AG04450 (cell line): ENCODE measurements at regions not wholly inside any gene's neighbourhood (a gene's known extent, or its start where the extent isn't known, plus 50 kb on each side); places are given as distances from the start of the nearest gene placed in this dataset.

Experiments
- CTCF ChIA-PET: fragments of 300-600, 350-600 bp; formaldehyde crosslinking; extraction: SDS; loops from one replicate; lab custom pipeline; 2022; ENCODE audit warnings: antibody characterized with exemption, inconsistent platforms; lab: Charles Lee
- POLR2A ChIA-PET: fragments of 350-600 bp; formaldehyde crosslinking; extraction: SDS; loops from one replicate; lab custom pipeline; 2021; ENCODE audit warnings: antibody characterized with exemption, inconsistent platforms; lab: Yijun Ruan, JAX
- DNase-seq: peaks from one replicate; pipeline ENCODE4 v3.0.0-alpha.2; 2011; ENCODE audit warnings: low read depth, low spot score
- H3K27ac ChIP-seq: one replicate; pipeline ENCODE4 v1.5.1; 2012; ENCODE audit warnings: low read depth, low read length, control low read depth
- H3K27me3 ChIP-seq: one replicate; pipeline ENCODE4 v1.6.0; 2012; ENCODE audit warnings: low read length; ENCODE audit not compliant: control insufficient read depth, insufficient read depth
- H3K4me3 ChIP-seq: 2 replicates; pipeline ENCODE4 v1.5.1; 2011; ENCODE audit warnings: mild to moderate bottlenecking, low read depth, low read length, control low read depth
- H3K9me3 ChIP-seq: 2 replicates; pipeline ENCODE4 v1.5.1; 2012; ENCODE audit warnings: low read length; ENCODE audit not compliant: control insufficient read depth, insufficient read depth
- CTCF ChIP-seq: IDR thresholded peaks from 2 replicates; pipeline ENCODE4 v1.5.1; 2011; ENCODE audit warnings: low read depth, low read length, control low read depth, inconsistent platforms

GRCh38 chr18:67432806-67433205, 83.7 kb downstream of the DSEL start:
- Histone ChIP-seq H3K4me3 (no peak overlapping the region), H3K9me3 (peaks cover 3% of the 10 kb centered on the region; the same call in 1 of the 2 replicates), H3K27me3 (no peaks in the 10 kb centered on the region), H3K27ac (no peak overlapping the region)
- CTCF ChIA-PET: no interaction called here
- TF ChIP-seq CTCF: no peak
- DNase-seq: no peak
- POLR2A ChIA-PET: no interaction called here

GRCh38 chr18:67428805-67429204, 87.7 kb downstream of the DSEL start:
- TF ChIP-seq CTCF: no peak
- DNase-seq: no peak
- ChIA-PET CTCF (no interaction called here), POLR2A (interaction anchor here (0.5 to 1.6 kb wide), 2 partner anchors 15 to 68 kb away, joined by 3 read pairs; no protein-coding TSS in a partner anchor)
- Histone ChIP-seq H3K9me3 (no peaks in the 10 kb centered on the region; the same call in 1 of the 2 replicates), H3K27me3 (no peaks in the 10 kb centered on the region), H3K4me3 (no peak overlapping the region), H3K27ac (no peak overlapping the region)

GRCh38 chr18:67428158-67428557, 88.4 kb downstream of the DSEL start:
- CTCF ChIA-PET: interaction anchor here (1.0 kb wide), 1 partner anchor 9 kb away, joined by 3 read pairs; no protein-coding TSS in a partner anchor
- TF ChIP-seq CTCF: no peak

GRCh38 chr18:67426486-67426885, 90.0 kb downstream of the DSEL start:
- no peak for TF ChIP-seq CTCF
- POLR2A ChIA-PET: no interaction called here
- Histone ChIP-seq H3K4me3 (no peak overlapping the region), H3K9me3 (no peaks in the 10 kb centered on the region; the same call in 1 of the 2 replicates), H3K27me3 (no peaks in the 10 kb centered on the region), H3K27ac (no peak overlapping the region)
- CTCF ChIA-PET: interaction anchor here (0.6 kb wide), 1 partner anchor 146 kb away, joined by 4 read pairs; no protein-coding TSS in a partner anchor
- no peak for DNase-seq

More at GRCh38 chr18:67428158-67428557, 88.4 kb downstream of the DSEL start:
- no peak overlapping the region for H3K4me3 ChIP-seq
- H3K27ac ChIP-seq: no peak overlapping the region
- H3K9me3 ChIP-seq: no peaks in the 10 kb centered on the region; the same call in 1 of the 2 replicates
- POLR2A ChIA-PET: interaction anchor here (0.5 to 1.6 kb wide), 2 partner anchors 14 to 68 kb away, joined by 3 read pairs; no protein-coding TSS in a partner anchor
- no peak for DNase-seq
- no peaks in the 10 kb centered on the region for H3K27me3 ChIP-seq

- H3K27ac ChIP-seq: no peak overlapping the region
- no peaks in the 10 kb centered on the region; the same call in 1 of the 2 replicates for H3K9me3 ChIP-seq
- POLR2A ChIA-PET: no interaction called here
- peak; percentile 74 for DNase-seq
- no peak overlapping the region for H3K4me3 ChIP-seq
- no peaks in the 10 kb centered on the region for H3K27me3 ChIP-seq
- no peak for TF ChIP-seq CTCF
- CTCF ChIA-PET: no interaction called here
Measured at GRCh38 chr18:67425672-67426071, 90.8 kb downstream of the DSEL start.
